ENCODE measurements at regions not wholly inside any gene's neighbourhood (a gene's known extent, or its start where the extent isn't known, plus 50 kb on each side); places are given as distances from the start of the nearest gene placed in this dataset.

- intact Hi-C loops (cut with micrococcal nuclease; ENCODE audit: unreplicated experiment): no loop called here
- TF ChIP-seq CTCF (IDR thresholded peaks at IDR 0.05; ENCODE audit: unreplicated experiment): no peak
- Mint-ChIP-seq H3K27me3 (ENCODE audit: unreplicated experiment) (peaks cover 44% of the 10 kb centered on the region), H3K27ac (ENCODE audit: unreplicated experiment) (no peak overlapping the region), H3K4me1 (ENCODE audit: low read depth, unreplicated experiment) (no peaks in the 10 kb centered on the region), H3K4me3 (ENCODE audit: low read depth, unreplicated experiment) (no peak overlapping the region), H3K9me3 (ENCODE audit: low read depth, unreplicated experiment) (peaks cover 2% of the 10 kb centered on the region), H3K36me3 (ENCODE audit: insufficient read depth, unreplicated experiment) (no peaks in the 10 kb centered on the region)
- CTCF ChIA-PET: no interaction called here
- BruUV-seq (replicated peaks): no TSS peak
- DNase-seq: no peak
Observed at GRCh38 chr16:20259541-20259940, 67.8 kb downstream of the GP2 start.

- Mint-ChIP-seq H3K4me1 (ENCODE audit: low read depth, unreplicated experiment) (no peaks in the 10 kb centered on the region), H3K27me3 (ENCODE audit: unreplicated experiment) (peaks cover 41% of the 10 kb centered on the region), H3K4me3 (ENCODE audit: low read depth, unreplicated experiment) (no peak overlapping the region), H3K36me3 (ENCODE audit: insufficient read depth, unreplicated experiment) (no peaks in the 10 kb centered on the region), H3K9me3 (ENCODE audit: low read depth, unreplicated experiment) (peaks cover 2% of the 10 kb centered on the region), H3K27ac (ENCODE audit: unreplicated experiment) (no peak overlapping the region)
- no peak for DNase-seq
- TF ChIP-seq CTCF (IDR thresholded peaks at IDR 0.05; ENCODE audit: unreplicated experiment): no peak
- no TSS peak for BruUV-seq (replicated peaks)
- CTCF ChIA-PET: no interaction called here
- intact Hi-C loops (cut with micrococcal nuclease; ENCODE audit: unreplicated experiment): no loop called here
Observed at GRCh38 chr16:20257234-20257633, 70.1 kb downstream of the GP2 start.

- TF ChIP-seq CTCF (IDR thresholded peaks at IDR 0.05; ENCODE audit: unreplicated experiment): no peak
- intact Hi-C loops (cut with micrococcal nuclease; ENCODE audit: unreplicated experiment): no loop called here
- Mint-ChIP-seq H3K4me1 (ENCODE audit: low read depth, unreplicated experiment) (no peaks in the 10 kb centered on the region), H3K27ac (ENCODE audit: unreplicated experiment) (no peak overlapping the region), H3K36me3 (ENCODE audit: insufficient read depth, unreplicated experiment) (no peaks in the 10 kb centered on the region), H3K9me3 (ENCODE audit: low read depth, unreplicated experiment) (peaks cover 2% of the 10 kb centered on the region), H3K27me3 (ENCODE audit: unreplicated experiment) (peaks cover 43% of the 10 kb centered on the region), H3K4me3 (ENCODE audit: low read depth, unreplicated experiment) (no peak overlapping the region)
- CTCF ChIA-PET: no interaction called here
- no TSS peak for BruUV-seq (replicated peaks)
- no peak for DNase-seq
Observed at GRCh38 chr16:20255002-20255401, 72.3 kb downstream of the GP2 start.

- no peaks in the 10 kb centered on the region for H3K9me3 Mint-ChIP-seq (ENCODE audit: low read depth, unreplicated experiment)
- BruUV-seq (replicated peaks): no TSS peak
Observed at GRCh38 chr16:20253825-20254224, 73.5 kb downstream of the GP2 start.

More at GRCh38 chr16:20253825-20254224, 73.5 kb downstream of the GP2 start:
- no peaks in the 10 kb centered on the region for H3K36me3 Mint-ChIP-seq (ENCODE audit: insufficient read depth, unreplicated experiment)
- no peak overlapping the region for H3K4me3 Mint-ChIP-seq (ENCODE audit: low read depth, unreplicated experiment)
- no peaks in the 10 kb centered on the region for H3K4me1 Mint-ChIP-seq (ENCODE audit: low read depth, unreplicated experiment)
- H3K27me3 Mint-ChIP-seq (ENCODE audit: unreplicated experiment): peaks cover 43% of the 10 kb centered on the region
- no peak for DNase-seq
- CTCF ChIA-PET: no interaction called here
- no peak for TF ChIP-seq CTCF (IDR thresholded peaks at IDR 0.05; ENCODE audit: unreplicated experiment)
- intact Hi-C loops (cut with micrococcal nuclease; ENCODE audit: unreplicated experiment): no loop called here
- H3K27ac Mint-ChIP-seq (ENCODE audit: unreplicated experiment): no peak overlapping the region
